ENCODE measurements at regions not wholly inside any gene's neighbourhood (a gene's known extent, or its start where the extent isn't known, plus 50 kb on each side); places are given as distances from the start of the nearest gene placed in this dataset.

DNA sequence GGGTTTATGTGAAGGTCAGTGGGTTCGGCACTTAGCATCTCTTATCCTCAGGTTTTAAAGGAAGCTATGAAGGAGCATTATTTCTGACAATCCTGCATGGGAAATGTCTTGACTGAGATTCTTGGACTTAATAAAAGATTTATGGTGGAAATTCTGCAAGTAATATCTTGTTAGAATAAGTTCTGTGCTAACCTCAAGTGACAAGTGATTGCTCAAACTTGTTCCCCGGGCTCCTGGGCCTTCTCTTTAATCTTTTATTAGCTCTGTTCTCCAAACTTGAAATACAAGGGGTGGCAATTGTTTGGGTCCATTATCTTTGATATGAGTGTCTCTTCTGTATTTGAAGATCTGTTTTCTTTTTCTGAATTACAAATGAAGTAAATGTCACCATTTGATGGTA lies 140.6 kb upstream of the CTBP2 start:
- BruUV-seq (replicated peaks), result no TSS peak
- H3K4me2 ChIP-seq (ENCODE audit: low read length), result no peak overlapping the region
- H3K79me2 ChIP-seq (ENCODE audit: insufficient read depth, low read depth, low read length), result no peaks in the 10 kb centered on the region
- no peak overlapping the region for H3K4me3 ChIP-seq (ENCODE audit: low read depth, low read length, poor library complexity, severe bottlenecking)
- POLR2A ChIA-PET, result interaction anchor here (0.6 kb wide), 1 partner anchor 767 kb away, joined by 3 read pairs; no protein-coding TSS in a partner anchor
- no peaks in the 10 kb centered on the region for H4K20me1 ChIP-seq (ENCODE audit: insufficient read depth, low read length)
- intact Hi-C loops (cut with micrococcal nuclease; ENCODE audit: unreplicated experiment), result no loop called here
- no peak overlapping the region for H3K27ac ChIP-seq (ENCODE audit: low read depth, low read length, poor library complexity, severe bottlenecking)
- TF ChIP-seq, protein P1, sequence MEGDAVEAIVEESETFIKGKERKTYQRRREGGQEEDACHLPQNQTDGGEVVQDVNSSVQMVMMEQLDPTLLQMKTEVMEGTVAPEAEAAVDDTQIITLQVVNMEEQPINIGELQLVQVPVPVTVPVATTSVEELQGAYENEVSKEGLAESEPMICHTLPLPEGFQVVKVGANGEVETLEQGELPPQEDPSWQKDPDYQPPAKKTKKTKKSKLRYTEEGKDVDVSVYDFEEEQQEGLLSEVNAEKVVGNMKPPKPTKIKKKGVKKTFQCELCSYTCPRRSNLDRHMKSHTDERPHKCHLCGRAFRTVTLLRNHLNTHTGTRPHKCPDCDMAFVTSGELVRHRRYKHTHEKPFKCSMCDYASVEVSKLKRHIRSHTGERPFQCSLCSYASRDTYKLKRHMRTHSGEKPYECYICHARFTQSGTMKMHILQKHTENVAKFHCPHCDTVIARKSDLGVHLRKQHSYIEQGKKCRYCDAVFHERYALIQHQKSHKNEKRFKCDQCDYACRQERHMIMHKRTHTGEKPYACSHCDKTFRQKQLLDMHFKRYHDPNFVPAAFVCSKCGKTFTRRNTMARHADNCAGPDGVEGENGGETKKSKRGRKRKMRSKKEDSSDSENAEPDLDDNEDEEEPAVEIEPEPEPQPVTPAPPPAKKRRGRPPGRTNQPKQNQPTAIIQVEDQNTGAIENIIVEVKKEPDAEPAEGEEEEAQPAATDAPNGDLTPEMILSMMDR (conservative IDR thresholded peaks at IDR 0.05; ENCODE audit: low read length), result no peak
- H3K9me3 ChIP-seq (ENCODE audit: low read length), result no peaks in the 10 kb centered on the region
- DNase-seq (ENCODE audit: low spot score), result no peak
- no peaks in the 10 kb centered on the region for H3K36me3 ChIP-seq (ENCODE audit: insufficient read depth, low read length)
- no peaks in the 10 kb centered on the region; the same call in 1 of the 2 replicates for H3K9me2 ChIP-seq (ENCODE audit: insufficient read depth, low read length)
- CTCF ChIA-PET (ENCODE audit: unreplicated experiment), result no interaction called here
- H2AFZ ChIP-seq (ENCODE audit: low read length), result no peak overlapping the region
- no peaks in the 10 kb centered on the region for H3K4me1 ChIP-seq (ENCODE audit: insufficient read depth, low read length, poor library complexity, severe bottlenecking)

DNA sequence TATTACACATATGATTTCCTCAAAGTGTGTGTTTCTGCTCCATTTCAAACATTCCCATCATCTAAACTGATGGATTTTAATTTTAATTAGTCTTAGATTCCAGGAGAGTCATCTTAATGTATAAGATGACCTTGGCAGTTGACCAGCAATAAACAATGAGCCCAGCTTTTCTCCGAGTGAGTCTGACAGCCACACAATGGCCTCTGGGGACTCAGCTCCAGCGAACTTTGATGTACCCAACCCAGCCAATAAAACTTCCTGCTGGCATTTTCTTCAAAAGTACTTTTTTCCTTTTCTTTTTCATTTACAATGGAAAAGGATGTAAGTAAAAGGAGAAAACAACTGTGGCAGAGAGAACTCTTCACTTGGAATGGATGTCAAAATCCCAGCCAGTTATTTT lies 139.1 kb upstream of the CTBP2 start:
- Histone ChIP-seq H3K36me3 (ENCODE audit: insufficient read depth, low read length) (no peaks in the 10 kb centered on the region), H3K4me1 (ENCODE audit: insufficient read depth, low read length, poor library complexity, severe bottlenecking) (no peaks in the 10 kb centered on the region), H2AFZ (ENCODE audit: low read length) (no peak overlapping the region), H3K4me3 (ENCODE audit: low read depth, low read length, poor library complexity, severe bottlenecking) (no peak overlapping the region), H4K20me1 (ENCODE audit: insufficient read depth, low read length) (no peaks in the 10 kb centered on the region), H3K4me2 (ENCODE audit: low read length) (no peak overlapping the region), H3K79me2 (ENCODE audit: insufficient read depth, low read depth, low read length) (no peaks in the 10 kb centered on the region), H3K9me3 (ENCODE audit: low read length) (no peaks in the 10 kb centered on the region), H3K9me2 (ENCODE audit: insufficient read depth, low read length) (no peaks in the 10 kb centered on the region; the same call in 1 of the 2 replicates), H3K27ac (ENCODE audit: low read depth, low read length, poor library complexity, severe bottlenecking) (no peak overlapping the region)
- POLR2A ChIA-PET, result no interaction called here
- CTCF ChIA-PET (ENCODE audit: unreplicated experiment), result no interaction called here
- no TSS peak for BruUV-seq (replicated peaks)
- TF ChIP-seq EZH2phosphoT487 (IDR thresholded peaks at IDR 0.05; ENCODE audit: borderline replicate concordance, low read depth, low read length), result no peak
- TF ChIP-seq, protein P1 (conservative IDR thresholded peaks at IDR 0.05; ENCODE audit: low read length), result no peak
- no peak for DNase-seq (ENCODE audit: low spot score)
- intact Hi-C loops (cut with micrococcal nuclease; ENCODE audit: unreplicated experiment), result no loop called here

DNA sequence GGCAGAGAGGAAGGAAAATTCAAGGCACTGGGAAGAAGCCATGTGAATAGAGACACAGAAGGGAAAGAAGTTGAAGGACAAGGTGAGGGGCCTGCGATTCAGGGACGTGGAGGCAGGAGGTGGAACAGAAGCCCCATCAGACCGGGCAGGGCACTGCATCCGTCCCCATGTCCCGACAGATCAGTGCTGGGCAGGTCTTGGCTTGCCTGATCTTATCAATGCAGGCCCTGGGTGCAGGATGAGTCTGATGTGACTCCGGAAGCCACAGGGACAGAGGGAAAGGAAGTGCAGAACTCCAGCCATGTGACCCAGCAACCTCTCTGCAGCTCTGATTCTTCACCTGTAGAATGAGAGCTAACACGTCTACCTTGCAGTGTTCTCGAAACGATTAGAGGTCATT lies 136.2 kb upstream of the CTBP2 start:
- no peaks in the 10 kb centered on the region for H3K9me3 ChIP-seq (ENCODE audit: low read length)
- BruUV-seq (replicated peaks), result no TSS peak
- no peaks in the 10 kb centered on the region for H3K36me3 ChIP-seq (ENCODE audit: insufficient read depth, low read length)
- ChIA-PET CTCF (ENCODE audit: unreplicated experiment) (no interaction called here), POLR2A (no interaction called here)
- DNase-seq (ENCODE audit: low spot score), result no peak
- H3K4me2 ChIP-seq (ENCODE audit: low read length), result no peak overlapping the region
- no peaks in the 10 kb centered on the region for H3K79me2 ChIP-seq (ENCODE audit: insufficient read depth, low read depth, low read length)
- no peaks in the 10 kb centered on the region for H3K4me1 ChIP-seq (ENCODE audit: insufficient read depth, low read length, poor library complexity, severe bottlenecking)
- H2AFZ ChIP-seq (ENCODE audit: low read length), result no peak overlapping the region
- H4K20me1 ChIP-seq (ENCODE audit: insufficient read depth, low read length), result no peaks in the 10 kb centered on the region
- no peak for TF ChIP-seq EZH2phosphoT487 (IDR thresholded peaks at IDR 0.05; ENCODE audit: borderline replicate concordance, low read depth, low read length)
- TF ChIP-seq, protein P1 (conservative IDR thresholded peaks at IDR 0.05; ENCODE audit: low read length), result no peak
- H3K9me2 ChIP-seq (ENCODE audit: insufficient read depth, low read length), result no peaks in the 10 kb centered on the region; the same call in 1 of the 2 replicates
- no peak overlapping the region for H3K27ac ChIP-seq (ENCODE audit: low read depth, low read length, poor library complexity, severe bottlenecking)
- H3K4me3 ChIP-seq (ENCODE audit: low read depth, low read length, poor library complexity, severe bottlenecking), result no peak overlapping the region
- intact Hi-C loops (cut with micrococcal nuclease; ENCODE audit: unreplicated experiment), result no loop called here

All from OCI-LY7 (cell line).